A673 (cell line): ENCODE measurements at regions not wholly inside any gene's neighbourhood (a gene's known extent, or its start where the extent isn't known, plus 50 kb on each side); places are given as distances from the start of the nearest gene placed in this dataset.

ENCODE experiments used
- CTCF ChIP-seq: fragments of 300-800, 200-600 bp; sonication (generic); conservative IDR thresholded peaks from 2 replicates; pipeline ENCODE4 v1.5.1; 2017; ENCODE audit warnings: low read depth, mild to moderate bottlenecking, antibody characterized with exemption, low read length, moderate library complexity, mixed read lengths
- EZH2 ChIP-seq: fragments of 200-600 bp; sonication (generic); IDR thresholded peaks from 2 replicates; pipeline ENCODE4 v1.6.1; 2017; ENCODE audit warnings: borderline replicate concordance, low read depth, mild to moderate bottlenecking, mixed read lengths, antibody characterized with exemption, low read length; ENCODE audit not compliant: poor library complexity, severe bottlenecking

- no peak for TF ChIP-seq CTCF
- TF ChIP-seq EZH2: no peak
These were observed 668.7 kb downstream of the NR2F1-AS1 start for GRCh38 chr5:92912283-92912682.
